ENCODE measurements at regions not wholly inside any gene's neighbourhood (a gene's known extent, or its start where the extent isn't known, plus 50 kb on each side); places are given as distances from the start of the nearest gene placed in this dataset.

DNA sequence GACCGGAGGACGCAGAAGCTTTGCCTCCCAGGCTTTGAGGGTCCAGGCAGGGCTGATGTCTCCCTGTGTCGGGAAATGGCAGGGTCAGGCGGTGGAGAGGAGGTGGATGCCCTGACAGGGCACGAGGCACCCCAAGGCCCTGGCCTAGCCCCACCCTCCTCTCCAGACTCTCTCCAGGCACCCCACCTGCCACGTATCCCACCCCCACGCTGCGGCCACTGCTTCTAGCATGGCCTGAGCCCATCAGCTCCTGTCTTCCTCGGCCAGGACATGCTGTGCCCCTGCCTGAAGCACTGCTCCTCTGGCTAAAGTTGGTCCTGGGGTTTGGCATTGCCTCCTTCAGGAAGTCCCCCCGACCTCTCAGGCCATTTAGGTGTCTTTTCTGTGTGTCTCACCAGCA lies 64.2 kb upstream of the RXRA start:
- no peak for TF ChIP-seq POLR2A (IDR thresholded peaks at IDR 0.05; ENCODE audit: low read depth, low read length)
- no peak for TF ChIP-seq POLR2AphosphoS5 (IDR thresholded peaks at IDR 0.05; ENCODE audit: low read depth, low read length)
